Neural cell (in vitro differentiated cells): ENCODE measurements at regions not wholly inside any gene's neighbourhood (a gene's known extent, or its start where the extent isn't known, plus 50 kb on each side); places are given as distances from the start of the nearest gene placed in this dataset.

Experiments used
- H2AFZ ChIP-seq: fragments of 200-600, 300-800 bp; sonication (generic), shearing (Covaris generic); 2 replicates; pipeline ENCODE4 v1.6.0; 2014; ENCODE audit warnings: low read depth, mild to moderate bottlenecking, antibody characterized with exemption, low read length, moderate library complexity
- H3F3A ChIP-seq: fragments of 200-600 bp; shearing (Covaris generic); 2 replicates; pipeline ENCODE4 v1.6.1; 2016; ENCODE audit warnings: mild to moderate bottlenecking, moderate library complexity, mixed read lengths, antibody characterized with exemption, low read length; ENCODE audit not compliant: insufficient read depth, poor library complexity, severe bottlenecking
- H3K27ac ChIP-seq: fragments of 200-600, 300-800 bp; sonication (generic), shearing (Covaris generic); 2 replicates; pipeline ENCODE4 v1.5.1; 2014; ENCODE audit warnings: mild to moderate bottlenecking, low read length, moderate library complexity
- H3K27me3 ChIP-seq: fragments of 300-800, 200-600 bp; sonication (generic), shearing (Covaris generic); 2 replicates; pipeline ENCODE4 v1.6.0; 2014; ENCODE audit warnings: mild to moderate bottlenecking, low read depth, low read length, moderate library complexity; ENCODE audit not compliant: insufficient read depth
- H3K36me3 ChIP-seq: fragments of 300-800, 200-600 bp; sonication (generic), shearing (Covaris generic); 2 replicates; pipeline ENCODE4 v1.5.1; 2014; ENCODE audit warnings: mild to moderate bottlenecking, antibody characterized with exemption, low read length, moderate library complexity; ENCODE audit not compliant: insufficient read depth
- H3K4me2 ChIP-seq: fragments of 300-800, 200-600 bp; sonication (generic), shearing (Covaris generic); 2 replicates; pipeline ENCODE4 v1.6.0; 2014; ENCODE audit warnings: mild to moderate bottlenecking, low read length
- H3K4me3 ChIP-seq: fragments of 300-800, 200-600 bp; sonication (generic), shearing (Covaris generic); 2 replicates; pipeline ENCODE4 v1.5.1; 2014; ENCODE audit warnings: mild to moderate bottlenecking, low read length, moderate library complexity
- H3K79me2 ChIP-seq: fragments of 200-600 bp; shearing (Covaris generic); replicated peaks from 2 replicates; pipeline ENCODE4 v1.6.0; 2014; ENCODE audit warnings: mild to moderate bottlenecking, low read length, moderate library complexity; ENCODE audit not compliant: insufficient read depth
- H3K9ac ChIP-seq: fragments of 300-800, 200-600 bp; sonication (generic), shearing (Covaris generic); 2 replicates; pipeline ENCODE4 v1.6.1; 2016; ENCODE audit warnings: mild to moderate bottlenecking, low read length, mixed read lengths
- H3K9me2 ChIP-seq: fragments of 200-600 bp; shearing (Covaris generic); 2 replicates; pipeline ENCODE4 v1.6.1; 2016; ENCODE audit warnings: mild to moderate bottlenecking, low read length, mixed read lengths; ENCODE audit not compliant: insufficient read depth
- H3K9me3 ChIP-seq: fragments of 200-600, 300-800 bp; sonication (generic), shearing (Covaris generic); 2 replicates; pipeline ENCODE4 v1.6.1; 2016; ENCODE audit warnings: mild to moderate bottlenecking, mixed run types, low read length, moderate library complexity, mixed read lengths
- H4K20me1 ChIP-seq: fragments of 200-600 bp; shearing (Covaris generic); 2 replicates; pipeline ENCODE4 v1.6.1; 2016; ENCODE audit warnings: mild to moderate bottlenecking, mixed run types; ENCODE audit not compliant: insufficient read depth
- EP300 ChIP-seq: fragments of 450-650 bp; conservative IDR thresholded peaks from 2 replicates; pipeline ENCODE4 v1.6.1; 2014; ENCODE audit warnings: antibody characterized with exemption, mild to moderate bottlenecking, moderate library complexity; ENCODE audit not compliant: poor library complexity, severe bottlenecking
- EZH2 ChIP-seq: fragments of 200-600, 300-800 bp; shearing (Covaris generic), sonication (generic); IDR thresholded peaks from 2 replicates; pipeline ENCODE4 v1.6.1; 2014; ENCODE audit warnings: antibody characterized with exemption, low read length, borderline replicate concordance, mild to moderate bottlenecking; ENCODE audit not compliant: insufficient read depth, poor library complexity, severe bottlenecking
- MXI1 ChIP-seq: fragments of 450-650 bp; conservative IDR thresholded peaks from 2 replicates; pipeline ENCODE4 v1.6.1; 2014; ENCODE audit warnings: antibody characterized with exemption, mild to moderate bottlenecking; ENCODE audit not compliant: poor library complexity, severe bottlenecking
- POLR2AphosphoS5 ChIP-seq: IDR thresholded peaks from 2 replicates; pipeline ENCODE4 v1.6.1; 2012
- SMC3 ChIP-seq: fragments of 450-650 bp; conservative IDR thresholded peaks from 2 replicates; pipeline ENCODE4 v1.6.1; 2014; ENCODE audit warnings: antibody characterized with exemption, mild to moderate bottlenecking, moderate library complexity; ENCODE audit not compliant: poor library complexity
- TF ChIP-seq, protein P1 (sequence below): fragments of 450-650 bp; IDR thresholded peaks from 2 replicates; pipeline ENCODE4 v1.5.1; 2014; ENCODE audit warnings: antibody characterized with exemption, mild to moderate bottlenecking, moderate library complexity; ENCODE audit not compliant: poor library complexity, severe bottlenecking
- TF ChIP-seq, protein P2 (sequence below): IDR thresholded peaks from 2 replicates; pipeline ENCODE4 v1.6.1; 2012; ENCODE audit warnings: borderline replicate concordance

DNA sequence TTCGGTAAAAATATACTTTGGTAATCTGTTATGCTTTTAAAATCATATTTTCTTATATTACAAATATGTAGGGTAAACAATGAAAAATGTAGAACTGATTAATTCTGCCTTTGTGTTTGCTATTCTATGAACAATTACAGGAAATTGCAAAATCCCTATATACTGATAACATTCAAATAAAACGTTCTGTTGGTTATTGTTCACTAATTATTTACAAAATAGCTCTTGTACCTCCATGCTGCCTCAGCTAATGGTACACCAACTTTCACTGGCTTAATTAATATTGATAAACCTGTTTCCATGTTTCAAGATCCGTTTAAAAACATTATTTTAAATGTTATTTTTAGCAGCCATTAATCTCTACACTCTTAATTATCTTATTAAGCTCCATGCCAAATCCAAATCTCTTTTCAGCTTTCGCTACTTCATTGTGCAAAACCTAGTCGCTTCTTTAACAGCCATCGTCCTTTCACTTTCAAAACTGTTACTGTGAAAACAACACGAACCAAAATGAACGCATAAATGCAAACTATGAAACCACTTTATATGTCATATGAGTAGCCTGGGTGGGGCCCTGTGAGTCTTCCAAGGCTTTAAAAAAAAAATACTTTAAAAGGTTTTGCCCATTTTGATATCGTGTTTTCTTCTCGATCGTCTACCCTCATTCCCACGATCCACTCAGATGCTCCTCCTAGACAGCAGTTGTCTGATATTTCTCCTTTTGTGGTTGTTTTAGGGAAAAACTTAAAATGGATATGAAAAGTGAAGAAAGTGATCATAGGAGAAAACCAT, 807.1 kb downstream of the USP25 start:
- no peaks in the 10 kb centered on the region for H3K36me3 ChIP-seq

DNA sequence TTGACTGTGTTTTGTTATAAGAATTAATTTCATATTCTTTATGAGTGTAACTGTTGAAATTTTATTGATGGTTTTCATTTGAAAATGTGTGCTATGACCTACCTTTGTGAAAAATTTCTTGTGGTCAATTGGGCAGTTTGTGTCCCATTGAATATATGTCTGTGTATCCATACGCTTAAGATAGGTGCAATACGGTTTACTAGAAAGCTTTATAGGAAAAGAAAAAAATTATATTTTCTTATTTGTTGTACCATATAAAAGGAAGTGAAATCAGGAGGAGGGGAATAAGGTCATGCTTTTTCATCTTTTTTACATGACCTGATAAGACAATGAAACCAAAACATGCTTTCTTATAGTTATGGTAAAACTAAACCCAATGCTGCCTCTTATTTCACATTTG, 807.7 kb downstream of the USP25 start:
- Histone ChIP-seq H3F3A (no peaks in the 10 kb centered on the region), H3K4me3 (no peak overlapping the region), H3K79me2 (no peaks in the 10 kb centered on the region), H3K36me3 (no peaks in the 10 kb centered on the region), H3K9me3 (no peaks in the 10 kb centered on the region), H4K20me1 (no peaks in the 10 kb centered on the region), H3K9me2 (no peaks in the 10 kb centered on the region), H3K27me3 (no peaks in the 10 kb centered on the region), H3K27ac (no peak overlapping the region), H3K9ac (no peak overlapping the region), H3K4me2 (no peak overlapping the region), H2AFZ (no peak overlapping the region)
- TF ChIP-seq, protein P1, sequence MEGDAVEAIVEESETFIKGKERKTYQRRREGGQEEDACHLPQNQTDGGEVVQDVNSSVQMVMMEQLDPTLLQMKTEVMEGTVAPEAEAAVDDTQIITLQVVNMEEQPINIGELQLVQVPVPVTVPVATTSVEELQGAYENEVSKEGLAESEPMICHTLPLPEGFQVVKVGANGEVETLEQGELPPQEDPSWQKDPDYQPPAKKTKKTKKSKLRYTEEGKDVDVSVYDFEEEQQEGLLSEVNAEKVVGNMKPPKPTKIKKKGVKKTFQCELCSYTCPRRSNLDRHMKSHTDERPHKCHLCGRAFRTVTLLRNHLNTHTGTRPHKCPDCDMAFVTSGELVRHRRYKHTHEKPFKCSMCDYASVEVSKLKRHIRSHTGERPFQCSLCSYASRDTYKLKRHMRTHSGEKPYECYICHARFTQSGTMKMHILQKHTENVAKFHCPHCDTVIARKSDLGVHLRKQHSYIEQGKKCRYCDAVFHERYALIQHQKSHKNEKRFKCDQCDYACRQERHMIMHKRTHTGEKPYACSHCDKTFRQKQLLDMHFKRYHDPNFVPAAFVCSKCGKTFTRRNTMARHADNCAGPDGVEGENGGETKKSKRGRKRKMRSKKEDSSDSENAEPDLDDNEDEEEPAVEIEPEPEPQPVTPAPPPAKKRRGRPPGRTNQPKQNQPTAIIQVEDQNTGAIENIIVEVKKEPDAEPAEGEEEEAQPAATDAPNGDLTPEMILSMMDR: no peak
- no peak for TF ChIP-seq POLR2AphosphoS5
- no peak for TF ChIP-seq SMC3
- no peak for TF ChIP-seq EZH2

More for the DNA sequence above, 807.1 kb downstream of the USP25 start:
- no peaks in the 10 kb centered on the region for H3K9me2 ChIP-seq
- H3K27me3 ChIP-seq: no peaks in the 10 kb centered on the region
- H3F3A ChIP-seq: no peaks in the 10 kb centered on the region
- no peaks in the 10 kb centered on the region for H3K9me3 ChIP-seq
- H3K27ac ChIP-seq: no peak overlapping the region
- H3K79me2 ChIP-seq: no peaks in the 10 kb centered on the region
- H4K20me1 ChIP-seq: no peaks in the 10 kb centered on the region
- no peak overlapping the region for H3K4me2 ChIP-seq
- H3K4me3 ChIP-seq: no peak overlapping the region
- no peak overlapping the region for H3K9ac ChIP-seq
- no peak for TF ChIP-seq POLR2AphosphoS5
- TF ChIP-seq EZH2: no peak
- TF ChIP-seq, protein P1: no peak
- TF ChIP-seq, protein P2, sequence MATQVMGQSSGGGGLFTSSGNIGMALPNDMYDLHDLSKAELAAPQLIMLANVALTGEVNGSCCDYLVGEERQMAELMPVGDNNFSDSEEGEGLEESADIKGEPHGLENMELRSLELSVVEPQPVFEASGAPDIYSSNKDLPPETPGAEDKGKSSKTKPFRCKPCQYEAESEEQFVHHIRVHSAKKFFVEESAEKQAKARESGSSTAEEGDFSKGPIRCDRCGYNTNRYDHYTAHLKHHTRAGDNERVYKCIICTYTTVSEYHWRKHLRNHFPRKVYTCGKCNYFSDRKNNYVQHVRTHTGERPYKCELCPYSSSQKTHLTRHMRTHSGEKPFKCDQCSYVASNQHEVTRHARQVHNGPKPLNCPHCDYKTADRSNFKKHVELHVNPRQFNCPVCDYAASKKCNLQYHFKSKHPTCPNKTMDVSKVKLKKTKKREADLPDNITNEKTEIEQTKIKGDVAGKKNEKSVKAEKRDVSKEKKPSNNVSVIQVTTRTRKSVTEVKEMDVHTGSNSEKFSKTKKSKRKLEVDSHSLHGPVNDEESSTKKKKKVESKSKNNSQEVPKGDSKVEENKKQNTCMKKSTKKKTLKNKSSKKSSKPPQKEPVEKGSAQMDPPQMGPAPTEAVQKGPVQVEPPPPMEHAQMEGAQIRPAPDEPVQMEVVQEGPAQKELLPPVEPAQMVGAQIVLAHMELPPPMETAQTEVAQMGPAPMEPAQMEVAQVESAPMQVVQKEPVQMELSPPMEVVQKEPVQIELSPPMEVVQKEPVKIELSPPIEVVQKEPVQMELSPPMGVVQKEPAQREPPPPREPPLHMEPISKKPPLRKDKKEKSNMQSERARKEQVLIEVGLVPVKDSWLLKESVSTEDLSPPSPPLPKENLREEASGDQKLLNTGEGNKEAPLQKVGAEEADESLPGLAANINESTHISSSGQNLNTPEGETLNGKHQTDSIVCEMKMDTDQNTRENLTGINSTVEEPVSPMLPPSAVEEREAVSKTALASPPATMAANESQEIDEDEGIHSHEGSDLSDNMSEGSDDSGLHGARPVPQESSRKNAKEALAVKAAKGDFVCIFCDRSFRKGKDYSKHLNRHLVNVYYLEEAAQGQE: no peak
- TF ChIP-seq MXI1: no peak
- TF ChIP-seq EP300: no peak
- no peak overlapping the region for H2AFZ ChIP-seq
